ENCODE measurements at regions not wholly inside any gene's neighbourhood (a gene's known extent, or its start where the extent isn't known, plus 50 kb on each side); places are given as distances from the start of the nearest gene placed in this dataset.

GRCh38 chr1:18038051-18038450 is 69.5 kb upstream of the IGSF21 start:
- Histone ChIP-seq H3K36me3 (ENCODE audit: control insufficient read depth in 2 of 2, insufficient read depth in 2 of 2, low read length in 2 of 2) (no peaks in the 10 kb centered on the region), H3K4me1 (ENCODE audit: control insufficient read depth, insufficient read depth, low read length) (no peaks in the 10 kb centered on the region), H3K27ac (ENCODE audit: low read length) (no peak overlapping the region), H3K9ac (ENCODE audit: low read length in 2 of 2) (no peak overlapping the region), H3K9me3 (ENCODE audit: control insufficient read depth in 2 of 2, low read length in 2 of 2) (no peaks in the 10 kb centered on the region), H3K27me3 (ENCODE audit: control insufficient read depth in 1 of 2, insufficient read depth in 2 of 2, low read length in 2 of 2) (peaks cover 0 to 14% of the 10 kb centered on the region in 2 donors), H3K4me3 (ENCODE audit: low read length in 2 of 2) (no peak overlapping the region)

GRCh38 chr1:18039102-18039501 is 68.5 kb upstream of the IGSF21 start:
- Histone ChIP-seq H3K9ac (ENCODE audit: low read length in 2 of 2) (no peak overlapping the region), H3K36me3 (ENCODE audit: control insufficient read depth in 2 of 2, insufficient read depth in 2 of 2, low read length in 2 of 2) (no peaks in the 10 kb centered on the region), H3K27me3 (ENCODE audit: control insufficient read depth in 1 of 2, insufficient read depth in 2 of 2, low read length in 2 of 2) (peaks cover 0 to 13% of the 10 kb centered on the region in 2 donors), H3K4me1 (ENCODE audit: control insufficient read depth, insufficient read depth, low read length) (no peaks in the 10 kb centered on the region), H3K9me3 (ENCODE audit: control insufficient read depth in 2 of 2, low read length in 2 of 2) (no peaks in the 10 kb centered on the region), H3K4me3 (ENCODE audit: low read length in 2 of 2) (no peak overlapping the region), H3K27ac (ENCODE audit: low read length) (no peak overlapping the region)

GRCh38 chr1:18041102-18041501 is 66.5 kb upstream of the IGSF21 start:
- Histone ChIP-seq H3K27me3 (ENCODE audit: control insufficient read depth in 1 of 2, insufficient read depth in 2 of 2, low read length in 2 of 2) (peaks cover 0 to 25% of the 10 kb centered on the region in 2 donors), H3K4me1 (ENCODE audit: control insufficient read depth, insufficient read depth, low read length) (no peaks in the 10 kb centered on the region), H3K36me3 (ENCODE audit: control insufficient read depth in 2 of 2, insufficient read depth in 2 of 2, low read length in 2 of 2) (no peaks in the 10 kb centered on the region), H3K27ac (ENCODE audit: low read length) (no peak overlapping the region), H3K9me3 (ENCODE audit: control insufficient read depth in 2 of 2, low read length in 2 of 2) (no peaks in the 10 kb centered on the region), H3K9ac (ENCODE audit: low read length in 2 of 2) (no peak overlapping the region), H3K4me3 (ENCODE audit: low read length in 2 of 2) (no peak overlapping the region)

GRCh38 chr1:18041685-18042355 is 65.8 kb upstream of the IGSF21 start:
- no peak overlapping the region for H3K4me3 ChIP-seq (ENCODE audit: low read length in 2 of 2)
- no peak overlapping the region for H3K27ac ChIP-seq (ENCODE audit: low read length)
- no peak overlapping the region for H3K9ac ChIP-seq (ENCODE audit: low read length in 2 of 2)
- peaks cover 0 to 25% of the 10 kb centered on the region in 2 donors for H3K27me3 ChIP-seq (ENCODE audit: control insufficient read depth in 1 of 2, insufficient read depth in 2 of 2, low read length in 2 of 2)
- H3K36me3 ChIP-seq (ENCODE audit: control insufficient read depth in 2 of 2, insufficient read depth in 2 of 2, low read length in 2 of 2): no peaks in the 10 kb centered on the region
- H3K9me3 ChIP-seq (ENCODE audit: control insufficient read depth in 2 of 2, low read length in 2 of 2): no peaks in the 10 kb centered on the region
- H3K4me1 ChIP-seq (ENCODE audit: control insufficient read depth, insufficient read depth, low read length): no peaks in the 10 kb centered on the region

GRCh38 chr1:18043871-18044270 is 63.7 kb upstream of the IGSF21 start:
- Histone ChIP-seq H3K4me3 (ENCODE audit: low read length in 2 of 2) (no peak overlapping the region), H3K27ac (ENCODE audit: low read length) (no peak overlapping the region), H3K4me1 (ENCODE audit: control insufficient read depth, insufficient read depth, low read length) (no peaks in the 10 kb centered on the region), H3K9ac (ENCODE audit: low read length in 2 of 2) (no peak overlapping the region), H3K27me3 (ENCODE audit: control insufficient read depth in 1 of 2, insufficient read depth in 2 of 2, low read length in 2 of 2) (peaks cover 0 to 28% of the 10 kb centered on the region in 2 donors), H3K9me3 (ENCODE audit: control insufficient read depth in 2 of 2, low read length in 2 of 2) (no peaks in the 10 kb centered on the region), H3K36me3 (ENCODE audit: control insufficient read depth in 2 of 2, insufficient read depth in 2 of 2, low read length in 2 of 2) (no peaks in the 10 kb centered on the region)

- no peak overlapping the region for H3K9ac ChIP-seq (ENCODE audit: low read length in 2 of 2)
- H3K36me3 ChIP-seq (ENCODE audit: control insufficient read depth in 2 of 2, insufficient read depth in 2 of 2, low read length in 2 of 2): no peaks in the 10 kb centered on the region
- H3K27ac ChIP-seq (ENCODE audit: low read length): no peak overlapping the region
- peaks cover 0 to 26% of the 10 kb centered on the region in 2 donors for H3K27me3 ChIP-seq (ENCODE audit: control insufficient read depth in 1 of 2, insufficient read depth in 2 of 2, low read length in 2 of 2)
- no peaks in the 10 kb centered on the region for H3K4me1 ChIP-seq (ENCODE audit: control insufficient read depth, insufficient read depth, low read length)
- H3K4me3 ChIP-seq (ENCODE audit: low read length in 2 of 2): no peak overlapping the region
- no peaks in the 10 kb centered on the region for H3K9me3 ChIP-seq (ENCODE audit: control insufficient read depth in 2 of 2, low read length in 2 of 2)
These were observed 62.4 kb upstream of the IGSF21 start for GRCh38 chr1:18045203-18045602.

GRCh38 chr1:18045621-18046020 is 62.0 kb upstream of the IGSF21 start:
- Histone ChIP-seq H3K9me3 (ENCODE audit: control insufficient read depth in 2 of 2, low read length in 2 of 2) (no peaks in the 10 kb centered on the region), H3K4me1 (ENCODE audit: control insufficient read depth, insufficient read depth, low read length) (no peaks in the 10 kb centered on the region), H3K4me3 (ENCODE audit: low read length in 2 of 2) (no peak overlapping the region), H3K36me3 (ENCODE audit: control insufficient read depth in 2 of 2, insufficient read depth in 2 of 2, low read length in 2 of 2) (no peaks in the 10 kb centered on the region), H3K27me3 (ENCODE audit: control insufficient read depth in 1 of 2, insufficient read depth in 2 of 2, low read length in 2 of 2) (peaks cover 0 to 26% of the 10 kb centered on the region in 2 donors), H3K27ac (ENCODE audit: low read length) (no peak overlapping the region), H3K9ac (ENCODE audit: low read length in 2 of 2) (no peak overlapping the region)

- H3K27ac ChIP-seq (ENCODE audit: low read length): no peak overlapping the region
- peaks cover 0 to 27% of the 10 kb centered on the region in 2 donors for H3K27me3 ChIP-seq (ENCODE audit: control insufficient read depth in 1 of 2, insufficient read depth in 2 of 2, low read length in 2 of 2)
- H3K4me3 ChIP-seq (ENCODE audit: low read length in 2 of 2): no peak overlapping the region
- no peak overlapping the region for H3K9ac ChIP-seq (ENCODE audit: low read length in 2 of 2)
- no peaks in the 10 kb centered on the region for H3K9me3 ChIP-seq (ENCODE audit: control insufficient read depth in 2 of 2, low read length in 2 of 2)
- H3K4me1 ChIP-seq (ENCODE audit: control insufficient read depth, insufficient read depth, low read length): no peaks in the 10 kb centered on the region
- no peaks in the 10 kb centered on the region for H3K36me3 ChIP-seq (ENCODE audit: control insufficient read depth in 2 of 2, insufficient read depth in 2 of 2, low read length in 2 of 2)
These were observed 60.5 kb upstream of the IGSF21 start for GRCh38 chr1:18047122-18047521.

GRCh38 chr1:18049228-18049627 is 58.4 kb upstream of the IGSF21 start:
- H3K4me3 ChIP-seq (ENCODE audit: low read length in 2 of 2): no peak overlapping the region
- H3K9me3 ChIP-seq (ENCODE audit: control insufficient read depth in 2 of 2, low read length in 2 of 2): no peaks in the 10 kb centered on the region
- H3K27me3 ChIP-seq (ENCODE audit: control insufficient read depth in 1 of 2, insufficient read depth in 2 of 2, low read length in 2 of 2): peaks cover 0 to 22% of the 10 kb centered on the region in 2 donors
- no peak overlapping the region for H3K27ac ChIP-seq (ENCODE audit: low read length)
- H3K4me1 ChIP-seq (ENCODE audit: control insufficient read depth, insufficient read depth, low read length): no peaks in the 10 kb centered on the region
- H3K36me3 ChIP-seq (ENCODE audit: control insufficient read depth in 2 of 2, insufficient read depth in 2 of 2, low read length in 2 of 2): no peaks in the 10 kb centered on the region
- no peak overlapping the region for H3K9ac ChIP-seq (ENCODE audit: low read length in 2 of 2)

GRCh38 chr1:18052671-18053070 is 54.9 kb upstream of the IGSF21 start:
- H3K36me3 ChIP-seq (ENCODE audit: control insufficient read depth in 2 of 2, insufficient read depth in 2 of 2, low read length in 2 of 2): no peaks in the 10 kb centered on the region
- no peak overlapping the region for H3K9ac ChIP-seq (ENCODE audit: low read length in 2 of 2)
- no peak overlapping the region for H3K4me3 ChIP-seq (ENCODE audit: low read length in 2 of 2)
- no peaks in the 10 kb centered on the region for H3K9me3 ChIP-seq (ENCODE audit: control insufficient read depth in 2 of 2, low read length in 2 of 2)
- H3K4me1 ChIP-seq (ENCODE audit: control insufficient read depth, insufficient read depth, low read length): no peaks in the 10 kb centered on the region
- H3K27me3 ChIP-seq (ENCODE audit: control insufficient read depth in 1 of 2, insufficient read depth in 2 of 2, low read length in 2 of 2): peaks cover 15 to 16% of the 10 kb centered on the region in 2 donors
- H3K27ac ChIP-seq (ENCODE audit: low read length): no peak overlapping the region

GRCh38 chr1:18055156-18055555 is 52.4 kb upstream of the IGSF21 start:
- Histone ChIP-seq H3K9me3 (ENCODE audit: control insufficient read depth in 2 of 2, low read length in 2 of 2) (no peaks in the 10 kb centered on the region), H3K27me3 (ENCODE audit: control insufficient read depth in 1 of 2, insufficient read depth in 2 of 2, low read length in 2 of 2) (peaks cover 18 to 22% of the 10 kb centered on the region in 2 donors), H3K4me1 (ENCODE audit: control insufficient read depth, insufficient read depth, low read length) (no peaks in the 10 kb centered on the region), H3K36me3 (ENCODE audit: control insufficient read depth in 2 of 2, insufficient read depth in 2 of 2, low read length in 2 of 2) (no peaks in the 10 kb centered on the region), H3K27ac (ENCODE audit: low read length) (no peak overlapping the region), H3K4me3 (ENCODE audit: low read length in 2 of 2) (no peak overlapping the region), H3K9ac (ENCODE audit: low read length in 2 of 2) (no peak overlapping the region)
